ENCODE measurements at regions not wholly inside any gene's neighbourhood (a gene's known extent, or its start where the extent isn't known, plus 50 kb on each side); places are given as distances from the start of the nearest gene placed in this dataset.
"Not testable (repeated sequence)": the region's sequence is repeated elsewhere in the genome, so short reads cannot be mapped to it uniquely, and the experiment has no call there.

DNA sequence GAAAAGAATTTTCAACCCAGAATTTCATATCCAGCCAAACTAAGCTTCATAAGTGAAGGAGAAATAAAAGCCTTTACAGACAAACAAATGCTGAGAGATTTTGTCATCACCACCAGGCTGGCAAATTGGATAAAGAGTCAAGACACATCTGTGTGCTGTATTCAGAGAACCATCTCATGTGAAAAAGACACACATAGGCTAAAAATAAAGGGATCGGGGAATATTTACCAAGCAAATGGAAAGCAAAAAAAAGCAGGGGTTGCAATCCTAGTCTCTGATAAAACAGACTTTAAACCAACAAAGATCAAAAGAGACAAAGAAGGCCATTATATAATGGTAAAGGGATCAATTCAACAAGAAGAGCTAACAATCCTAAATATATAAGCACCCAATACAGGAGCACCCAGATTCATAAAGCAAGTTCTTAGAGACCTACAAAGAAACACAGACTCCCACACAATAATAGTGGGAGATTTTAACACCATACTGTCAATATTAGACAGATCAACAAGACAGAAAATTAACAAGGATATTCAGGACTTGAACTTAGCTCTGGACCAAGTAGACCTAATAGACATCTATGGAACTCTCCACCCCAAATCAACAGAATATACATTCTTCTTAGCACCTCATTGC lies 55.9 kb upstream of the ACSM6 start:
- ATAC-seq (ENCODE audit: low FRiP score); DNase-seq (ENCODE audit: low spot score): not testable (repeated sequence)

DNA sequence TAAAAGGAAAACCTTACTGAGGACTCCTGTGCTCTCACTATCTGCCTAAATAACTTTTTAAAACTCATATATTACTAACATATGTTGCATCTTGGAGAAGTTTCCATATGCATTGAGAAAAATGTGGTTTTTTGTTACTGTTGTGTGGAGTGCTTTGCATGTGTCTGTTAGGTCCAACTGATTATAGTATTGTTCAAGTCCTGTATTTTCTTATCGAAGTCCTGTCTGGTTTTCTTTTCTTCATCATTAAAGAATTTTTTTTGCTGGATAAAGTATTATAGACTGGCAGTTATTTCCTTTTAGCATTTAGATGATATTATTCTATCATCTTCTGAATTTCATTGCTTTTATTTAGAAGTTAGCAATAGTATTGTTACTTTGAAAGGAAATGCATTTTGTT lies 59.5 kb upstream of the ACSM6 start:
- DNase-seq (ENCODE audit: low spot score) (no peak), ATAC-seq (ENCODE audit: low FRiP score) (no peak)
- TF ChIP-seq, protein P1, sequence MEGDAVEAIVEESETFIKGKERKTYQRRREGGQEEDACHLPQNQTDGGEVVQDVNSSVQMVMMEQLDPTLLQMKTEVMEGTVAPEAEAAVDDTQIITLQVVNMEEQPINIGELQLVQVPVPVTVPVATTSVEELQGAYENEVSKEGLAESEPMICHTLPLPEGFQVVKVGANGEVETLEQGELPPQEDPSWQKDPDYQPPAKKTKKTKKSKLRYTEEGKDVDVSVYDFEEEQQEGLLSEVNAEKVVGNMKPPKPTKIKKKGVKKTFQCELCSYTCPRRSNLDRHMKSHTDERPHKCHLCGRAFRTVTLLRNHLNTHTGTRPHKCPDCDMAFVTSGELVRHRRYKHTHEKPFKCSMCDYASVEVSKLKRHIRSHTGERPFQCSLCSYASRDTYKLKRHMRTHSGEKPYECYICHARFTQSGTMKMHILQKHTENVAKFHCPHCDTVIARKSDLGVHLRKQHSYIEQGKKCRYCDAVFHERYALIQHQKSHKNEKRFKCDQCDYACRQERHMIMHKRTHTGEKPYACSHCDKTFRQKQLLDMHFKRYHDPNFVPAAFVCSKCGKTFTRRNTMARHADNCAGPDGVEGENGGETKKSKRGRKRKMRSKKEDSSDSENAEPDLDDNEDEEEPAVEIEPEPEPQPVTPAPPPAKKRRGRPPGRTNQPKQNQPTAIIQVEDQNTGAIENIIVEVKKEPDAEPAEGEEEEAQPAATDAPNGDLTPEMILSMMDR (IDR thresholded peaks at IDR 0.05) = no peak

DNA sequence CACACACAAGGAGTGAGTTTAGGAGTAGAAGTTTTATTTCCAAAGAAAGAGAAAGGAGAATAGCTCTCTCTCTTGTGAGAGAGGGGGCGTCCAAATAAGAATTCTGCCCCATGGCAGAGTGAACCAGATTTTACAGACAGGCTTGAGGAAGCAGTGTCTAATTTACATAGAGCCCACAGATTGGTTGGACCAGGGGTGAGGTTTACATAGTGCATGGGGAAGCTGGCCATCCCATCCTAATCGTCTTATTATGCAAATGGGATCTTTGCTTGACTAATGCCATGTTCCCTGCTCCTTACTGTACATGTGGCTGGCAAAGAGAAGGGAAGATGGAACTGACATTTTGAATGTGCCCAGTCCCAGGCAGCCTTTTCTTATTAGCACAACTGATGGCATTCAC lies 60.0 kb upstream of the ACSM6 start:
- ATAC-seq (ENCODE audit: low FRiP score) (no peak), DNase-seq (ENCODE audit: low spot score) (no peak)
- TF ChIP-seq, protein P1 (IDR thresholded peaks at IDR 0.05) = no peak

DNA sequence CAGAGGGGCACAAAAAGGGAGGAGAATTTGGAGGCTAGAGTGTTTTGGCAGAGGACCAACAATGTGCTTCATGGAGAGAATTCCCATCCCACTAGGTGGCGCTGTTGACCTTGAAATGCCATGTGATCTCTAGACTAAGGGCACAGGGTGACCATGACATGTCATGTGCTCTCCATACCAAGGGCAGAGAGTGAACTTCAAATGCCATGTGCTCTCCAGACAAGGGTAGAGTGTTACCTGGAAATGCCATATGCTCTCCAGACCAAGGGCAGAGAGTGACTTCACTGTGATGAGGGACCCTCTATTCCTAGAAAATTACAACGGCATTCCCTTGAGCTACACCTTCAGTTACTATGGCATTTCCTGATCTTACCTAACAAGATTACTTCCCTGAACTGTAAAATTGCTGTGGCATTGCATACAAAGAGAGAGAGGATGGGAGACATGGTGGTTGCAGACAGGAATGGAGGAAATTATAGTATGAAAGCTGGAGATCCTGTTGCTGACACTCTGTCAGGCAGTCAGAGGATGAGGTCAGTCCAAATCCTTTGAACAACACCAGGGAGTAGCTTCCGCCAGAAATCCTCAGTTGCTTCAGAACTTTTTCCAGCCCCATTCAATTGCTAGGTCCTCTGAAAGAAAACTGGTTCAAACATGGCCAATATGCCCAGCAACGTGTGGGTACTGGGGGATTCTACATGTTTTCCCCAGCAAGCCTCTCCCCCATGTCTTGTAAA lies 60.9 kb upstream of the ACSM6 start:
- DNase-seq (ENCODE audit: low spot score) = peak; percentile 56
- TF ChIP-seq, protein P1 (IDR thresholded peaks at IDR 0.05) = no peak
- ATAC-seq (ENCODE audit: low FRiP score) = no peak

DNA sequence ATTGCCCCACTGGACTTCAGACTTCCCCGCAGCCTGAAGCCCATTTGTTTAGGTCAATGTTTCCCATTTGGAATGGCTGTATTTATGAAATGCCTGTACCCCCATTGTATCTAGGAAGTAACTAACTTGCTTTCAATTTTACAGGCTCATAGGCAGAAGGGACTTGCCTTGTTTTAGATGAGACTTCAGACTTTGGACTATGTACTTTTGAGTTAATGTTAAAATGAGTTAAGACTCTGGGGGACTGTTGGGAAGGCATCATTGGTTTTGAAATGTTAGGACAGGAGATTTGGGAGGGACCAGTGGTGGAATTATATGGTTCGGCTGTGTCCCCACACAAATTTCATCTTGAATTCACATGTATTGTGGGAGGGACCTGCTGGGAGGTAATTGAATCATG lies 61.1 kb upstream of the CYP2C8 start:
- DNase-seq (ENCODE audit: low spot score); ATAC-seq (ENCODE audit: low FRiP score): not testable (repeated sequence)

DNA sequence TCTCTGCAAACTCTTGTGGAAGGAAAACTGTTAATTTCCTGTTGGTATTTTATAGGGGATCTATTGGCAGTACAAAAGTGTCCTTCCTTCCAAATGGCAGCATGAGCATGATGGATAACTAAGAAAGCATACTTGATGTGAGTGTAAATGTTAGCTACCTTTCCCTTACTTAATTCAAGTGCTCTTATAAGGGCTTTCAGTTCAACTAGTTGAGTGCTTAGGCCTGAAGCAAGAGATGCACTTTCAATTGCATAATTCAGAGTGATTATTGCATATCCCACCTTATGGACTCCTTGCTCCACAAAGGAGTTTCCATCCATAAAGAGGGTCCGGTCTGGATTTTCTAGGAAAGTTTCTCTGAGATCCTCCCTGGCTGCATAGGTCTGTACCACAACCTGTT lies 56.3 kb upstream of the CYP2C8 start:
- TF ChIP-seq, protein P1 (IDR thresholded peaks at IDR 0.05) = no peak
- ATAC-seq (ENCODE audit: low FRiP score) = no peak
- no peak for DNase-seq (ENCODE audit: low spot score)

DNA sequence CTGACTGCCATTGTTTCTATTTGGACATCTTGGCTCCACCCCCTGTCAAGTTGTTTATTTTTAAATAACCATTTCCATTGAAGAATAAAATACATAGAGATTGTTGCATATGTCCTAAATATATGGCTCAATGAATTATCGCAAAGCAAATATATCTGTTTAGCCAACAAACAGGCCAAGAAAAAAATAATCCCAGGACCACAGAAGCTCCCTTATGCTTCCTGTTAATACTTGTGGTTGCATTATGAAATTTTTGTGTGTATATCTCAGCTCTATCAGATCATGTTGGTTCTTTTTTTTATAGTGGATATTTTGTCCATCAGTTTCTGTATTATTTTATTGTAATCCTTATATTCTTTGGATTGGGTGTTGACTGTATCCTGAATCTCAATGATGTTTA lies 53.4 kb upstream of the CYP2C8 start:
- no peak for ATAC-seq (ENCODE audit: low FRiP score)
- TF ChIP-seq, protein P1 (IDR thresholded peaks at IDR 0.05) = no peak
- DNase-seq (ENCODE audit: low spot score) = no peak

DNA sequence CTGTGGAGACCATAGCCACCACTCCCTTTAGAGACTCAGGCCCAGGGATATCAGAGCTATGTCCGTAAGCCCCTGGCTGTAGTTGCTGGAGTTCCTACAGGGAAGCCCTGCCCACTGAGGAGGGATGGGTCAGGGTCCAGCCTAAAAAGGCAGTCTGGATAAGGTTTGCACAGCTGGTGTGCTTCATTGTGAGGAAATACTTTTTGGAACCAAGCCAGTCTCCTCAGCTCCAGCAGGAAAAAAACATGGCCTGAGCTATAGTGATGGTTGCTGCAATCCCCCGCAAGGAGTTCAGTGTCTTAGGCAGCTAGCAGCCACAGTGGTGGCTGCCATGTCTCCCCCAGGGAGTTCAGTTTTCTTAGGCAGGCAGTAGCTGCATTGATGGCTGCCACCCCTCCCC lies 52.6 kb upstream of the CYP2C8 start:
- DNase-seq (ENCODE audit: low spot score) (no peak), ATAC-seq (ENCODE audit: low FRiP score) (no peak)
- TF ChIP-seq, protein P1 (IDR thresholded peaks at IDR 0.05) = no peak

Data from omental fat pad (tissue), 3 donors.